ENCODE measurements at regions not wholly inside any gene's neighbourhood (a gene's known extent, or its start where the extent isn't known, plus 50 kb on each side); places are given as distances from the start of the nearest gene placed in this dataset.

DNA sequence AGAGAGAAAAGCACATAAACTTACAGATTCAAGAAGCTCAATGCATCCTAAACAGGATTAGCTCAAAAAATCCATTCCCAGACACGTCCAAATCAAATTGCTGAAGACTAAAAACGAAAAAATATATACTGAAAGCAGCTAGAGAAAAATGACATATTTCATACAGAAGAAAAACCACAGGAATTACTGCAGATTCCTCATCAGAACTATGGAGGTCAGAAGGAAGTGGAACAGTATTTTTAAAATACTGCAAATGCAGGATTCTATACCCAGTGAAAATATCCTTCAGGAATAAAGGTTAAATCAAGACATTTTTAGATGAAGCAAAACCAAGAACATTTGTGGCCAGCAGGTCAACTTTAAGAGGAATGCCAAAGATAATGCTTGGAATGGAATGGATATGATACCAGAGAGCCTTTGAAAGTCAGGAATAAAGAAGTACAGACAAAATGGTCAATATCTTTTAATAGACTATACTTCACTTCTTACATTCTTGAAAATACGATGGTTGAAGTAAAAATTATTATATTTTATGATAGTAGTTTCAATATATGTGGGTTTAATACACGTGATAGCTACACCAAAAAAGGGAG, 352.9 kb downstream of the CTTN start:
- H3K4me3 ChIP-seq (replicated peaks in 1 of 2; ENCODE audit: low read depth in 2 of 2, low read length in 2 of 2), result no peak overlapping the region
- DNase-seq (ENCODE audit: low read depth in 2 of 2), result no peak
- TF ChIP-seq, protein P1, sequence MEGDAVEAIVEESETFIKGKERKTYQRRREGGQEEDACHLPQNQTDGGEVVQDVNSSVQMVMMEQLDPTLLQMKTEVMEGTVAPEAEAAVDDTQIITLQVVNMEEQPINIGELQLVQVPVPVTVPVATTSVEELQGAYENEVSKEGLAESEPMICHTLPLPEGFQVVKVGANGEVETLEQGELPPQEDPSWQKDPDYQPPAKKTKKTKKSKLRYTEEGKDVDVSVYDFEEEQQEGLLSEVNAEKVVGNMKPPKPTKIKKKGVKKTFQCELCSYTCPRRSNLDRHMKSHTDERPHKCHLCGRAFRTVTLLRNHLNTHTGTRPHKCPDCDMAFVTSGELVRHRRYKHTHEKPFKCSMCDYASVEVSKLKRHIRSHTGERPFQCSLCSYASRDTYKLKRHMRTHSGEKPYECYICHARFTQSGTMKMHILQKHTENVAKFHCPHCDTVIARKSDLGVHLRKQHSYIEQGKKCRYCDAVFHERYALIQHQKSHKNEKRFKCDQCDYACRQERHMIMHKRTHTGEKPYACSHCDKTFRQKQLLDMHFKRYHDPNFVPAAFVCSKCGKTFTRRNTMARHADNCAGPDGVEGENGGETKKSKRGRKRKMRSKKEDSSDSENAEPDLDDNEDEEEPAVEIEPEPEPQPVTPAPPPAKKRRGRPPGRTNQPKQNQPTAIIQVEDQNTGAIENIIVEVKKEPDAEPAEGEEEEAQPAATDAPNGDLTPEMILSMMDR (IDR thresholded peaks at IDR 0.05; ENCODE audit: low read depth, low read length), result no peak

DNA sequence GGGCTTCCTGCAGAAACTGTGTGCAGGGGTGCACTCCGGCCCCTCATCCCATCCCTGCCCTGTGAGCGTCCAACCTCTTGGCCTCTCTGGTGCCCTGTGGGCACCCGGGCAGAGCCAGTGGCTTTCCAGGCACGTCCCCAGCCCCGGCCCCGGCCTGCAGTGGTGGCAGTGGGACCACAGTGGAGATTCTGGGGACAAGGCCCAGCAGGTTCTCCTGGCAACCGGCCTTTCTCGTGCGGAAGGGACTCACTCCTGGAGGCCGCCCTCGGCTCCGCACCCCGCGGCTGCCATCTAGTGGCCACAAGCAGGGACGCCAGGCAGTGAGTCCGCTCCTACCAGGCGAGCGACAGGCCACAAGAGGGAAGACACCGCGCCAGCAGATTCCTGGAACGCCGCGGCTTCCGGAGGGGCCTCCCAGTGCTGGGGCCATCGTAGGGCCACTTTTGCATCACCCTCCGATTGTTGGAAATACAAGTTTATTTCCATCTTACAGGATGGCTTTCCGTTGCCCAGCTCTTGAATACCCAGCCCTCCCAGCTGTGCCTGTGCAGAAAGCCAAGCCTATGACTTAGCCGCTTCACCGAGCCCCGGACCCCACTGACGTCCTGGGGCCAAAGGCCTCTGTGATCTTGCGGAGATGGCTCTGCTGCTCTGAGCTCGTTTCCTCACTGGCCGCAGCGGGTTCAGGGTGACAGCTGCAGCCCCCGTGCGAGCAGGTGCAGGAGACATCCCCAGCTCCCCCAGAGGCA, 357.3 kb downstream of the CTTN start:
- TF ChIP-seq, protein P1 (IDR thresholded peaks at IDR 0.05; ENCODE audit: low read depth, low read length), result peak; percentile 96
- DNase-seq (ENCODE audit: low read depth in 2 of 2), result peak; percentile 64 to 74
- no peak overlapping the region for H3K4me3 ChIP-seq (replicated peaks in 1 of 2; ENCODE audit: low read depth in 2 of 2, low read length in 2 of 2)

DNA sequence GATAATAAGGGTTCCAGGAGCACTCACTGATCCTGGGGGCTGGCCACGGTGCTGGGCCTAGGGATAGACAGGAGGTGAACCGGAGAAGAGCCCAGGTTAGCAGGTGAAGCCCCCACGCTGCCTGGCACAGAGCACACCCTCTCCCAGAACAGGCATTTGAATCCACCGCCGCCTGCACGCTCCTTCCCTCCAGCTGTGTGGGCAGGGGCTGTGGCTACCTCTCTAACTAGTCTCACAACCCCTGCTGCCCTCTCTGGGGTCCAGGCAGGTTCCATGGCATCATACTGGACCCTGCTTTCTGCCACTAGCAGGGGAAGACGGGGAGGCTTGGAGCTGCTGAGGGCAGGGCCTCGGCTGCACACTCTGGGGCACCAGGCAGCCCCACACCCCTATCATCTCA, 358.0 kb downstream of the CTTN start:
- TF ChIP-seq, protein P1 (IDR thresholded peaks at IDR 0.05; ENCODE audit: low read depth, low read length), result no peak
- no peak for DNase-seq (ENCODE audit: low read depth in 2 of 2)
- no peak overlapping the region for H3K4me3 ChIP-seq (replicated peaks in 1 of 2; ENCODE audit: low read depth in 2 of 2, low read length in 2 of 2)

DNA sequence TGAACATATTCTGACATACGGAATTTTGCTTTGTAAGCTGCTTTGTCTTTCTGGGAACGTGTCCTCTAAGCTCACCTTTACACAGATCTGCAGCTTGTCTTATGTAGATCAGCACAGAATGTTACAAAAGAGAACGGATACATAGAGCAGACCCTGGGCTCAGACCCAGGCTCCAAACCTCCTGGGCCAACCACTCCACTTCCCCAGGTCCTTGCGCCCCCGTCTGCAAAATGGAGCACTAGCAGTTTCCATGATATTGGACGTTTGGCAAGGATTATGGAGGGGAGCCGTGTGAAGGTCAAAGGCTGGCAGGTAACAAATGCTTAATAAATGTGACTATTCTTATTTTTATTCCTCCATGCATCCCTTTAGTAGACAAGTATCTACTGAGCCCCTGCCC, 358.4 kb downstream of the CTTN start:
- TF ChIP-seq, protein P1 (IDR thresholded peaks at IDR 0.05; ENCODE audit: low read depth, low read length), result no peak
- DNase-seq (ENCODE audit: low read depth in 2 of 2), result no peak

DNA sequence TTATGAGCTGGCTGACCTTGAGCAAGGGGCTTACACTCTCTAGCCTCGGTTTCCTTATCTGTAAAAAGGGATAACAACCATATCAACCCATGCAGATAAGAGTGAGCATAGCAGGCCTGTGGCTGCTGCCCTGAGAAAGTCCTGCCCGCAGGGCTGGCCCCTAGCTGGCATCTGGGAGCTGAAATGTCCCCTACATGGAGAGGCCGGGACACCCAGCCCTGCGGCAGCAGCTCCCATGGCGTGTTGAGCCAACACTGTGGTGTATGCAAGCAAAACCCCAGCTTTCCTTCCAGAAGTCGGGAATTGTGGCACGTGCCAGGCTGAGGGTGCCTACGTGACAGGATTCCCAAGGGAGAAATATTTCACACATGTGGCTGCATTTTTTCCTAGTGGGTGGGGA, 358.9 kb downstream of the CTTN start:
- TF ChIP-seq, protein P1 (IDR thresholded peaks at IDR 0.05; ENCODE audit: low read depth, low read length), result no peak
- DNase-seq (ENCODE audit: low read depth in 2 of 2), result no peak
- H3K4me3 ChIP-seq (replicated peaks in 1 of 2; ENCODE audit: low read depth in 2 of 2, low read length in 2 of 2), result no peak overlapping the region

More for the DNA sequence above, 358.4 kb downstream of the CTTN start:
- no peak overlapping the region for H3K4me3 ChIP-seq (replicated peaks in 1 of 2; ENCODE audit: low read depth in 2 of 2, low read length in 2 of 2)

DNA sequence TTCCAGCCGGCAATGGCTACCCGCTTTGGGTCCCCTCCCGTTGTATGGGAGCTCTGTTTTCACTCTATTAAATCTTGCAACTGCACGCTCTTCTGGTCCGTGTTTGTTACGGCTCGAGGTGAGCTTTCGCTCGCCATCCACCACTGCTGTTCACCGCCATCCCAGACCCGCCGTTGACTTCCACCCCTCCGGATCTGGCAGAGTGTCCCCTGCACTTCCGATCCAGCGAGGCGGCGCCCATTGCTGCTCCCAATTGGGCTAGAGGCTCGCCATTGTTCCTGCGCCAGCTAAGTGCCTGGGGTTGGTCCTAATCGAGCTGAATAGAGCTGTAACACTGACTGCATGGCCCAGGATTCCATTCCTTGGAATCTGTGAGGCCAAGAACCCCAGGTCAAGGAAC, 359.9 kb downstream of the CTTN start:
- DNase-seq (ENCODE audit: low read depth in 2 of 2), result no peak
- TF ChIP-seq, protein P1 (IDR thresholded peaks at IDR 0.05; ENCODE audit: low read depth, low read length), result no peak
- no peak overlapping the region for H3K4me3 ChIP-seq (replicated peaks in 1 of 2; ENCODE audit: low read depth in 2 of 2, low read length in 2 of 2)

Data from cardiac fibroblast (primary cell).